ENCODE measurements at regions not wholly inside any gene's neighbourhood (a gene's known extent, or its start where the extent isn't known, plus 50 kb on each side); places are given as distances from the start of the nearest gene placed in this dataset.

GRCh38 chr3:174700736-174701135, 158.4 kb upstream of the NAALADL2 start:
- TF ChIP-seq CTCF (IDR thresholded peaks at IDR 0.05): no peak
- no peak for TF ChIP-seq EZH2 (IDR thresholded peaks at IDR 0.05)
